Fibroblast of pulmonary artery (primary cell): ENCODE measurements at regions not wholly inside any gene's neighbourhood (a gene's known extent, or its start where the extent isn't known, plus 50 kb on each side); places are given as distances from the start of the nearest gene placed in this dataset.

ENCODE experiments used
- DNase-seq: peaks from one replicate; pipeline ENCODE4 v3.0.0-alpha.2; 2010; ENCODE audit warnings: low read depth
- H3K4me3 ChIP-seq: replicated peaks from 2 replicates; pipeline ENCODE4 v1.5.1; 2011; ENCODE audit warnings: low read depth, mild to moderate bottlenecking, control low read depth, low read length, moderate library complexity
- CTCF ChIP-seq: IDR thresholded peaks from 2 replicates; pipeline ENCODE4 v1.5.1; 2011; ENCODE audit warnings: mild to moderate bottlenecking, control low read depth, low read length, inconsistent platforms; ENCODE audit errors: missing control alignments

GRCh38 chr3:163916596-163917560 lies 1161.4 kb downstream of the SI start:
- no peak overlapping the region for H3K4me3 ChIP-seq
- no peak for TF ChIP-seq CTCF
- no peak for DNase-seq

GRCh38 chr3:163915280-163915679 lies 1163.0 kb downstream of the SI start:
- no peak for DNase-seq
- TF ChIP-seq CTCF, result no peak
- H3K4me3 ChIP-seq, result no peak overlapping the region

GRCh38 chr3:163914567-163914966 lies 1163.7 kb downstream of the SI start:
- no peak overlapping the region for H3K4me3 ChIP-seq
- no peak for TF ChIP-seq CTCF
- DNase-seq, result no peak

GRCh38 chr3:163891771-163892170 lies 1186.5 kb downstream of the SI start:
- no peak for DNase-seq
- no peak for TF ChIP-seq CTCF
- no peak overlapping the region for H3K4me3 ChIP-seq

- no peak for TF ChIP-seq CTCF
- H3K4me3 ChIP-seq, result no peak overlapping the region
- no peak for DNase-seq
Measured at GRCh38 chr3:163890661-163891060, 1187.6 kb downstream of the SI start.

- DNase-seq, result no peak
- TF ChIP-seq CTCF, result no peak
- H3K4me3 ChIP-seq, result no peak overlapping the region
Measured at GRCh38 chr3:163879172-163879571, 1199.1 kb downstream of the SI start.

GRCh38 chr3:163878396-163878795 lies 1199.9 kb downstream of the SI start:
- H3K4me3 ChIP-seq, result no peak overlapping the region
- no peak for DNase-seq
- no peak for TF ChIP-seq CTCF
